Islet of Langerhans (tissue), 1 donor: ENCODE measurements at regions not wholly inside any gene's neighbourhood (a gene's known extent, or its start where the extent isn't known, plus 50 kb on each side); places are given as distances from the start of the nearest gene placed in this dataset.
"Not testable (repeated sequence)": the region's sequence is repeated elsewhere in the genome, so short reads cannot be mapped to it uniquely, and the experiment has no call there.

Experiments used
- FAIRE-seq: peaks from one replicate; lab custom pipeline; 2011; peaks lifted over from hg19 to GRCh38; lab: Jason Lieb, UNC

DNA sequence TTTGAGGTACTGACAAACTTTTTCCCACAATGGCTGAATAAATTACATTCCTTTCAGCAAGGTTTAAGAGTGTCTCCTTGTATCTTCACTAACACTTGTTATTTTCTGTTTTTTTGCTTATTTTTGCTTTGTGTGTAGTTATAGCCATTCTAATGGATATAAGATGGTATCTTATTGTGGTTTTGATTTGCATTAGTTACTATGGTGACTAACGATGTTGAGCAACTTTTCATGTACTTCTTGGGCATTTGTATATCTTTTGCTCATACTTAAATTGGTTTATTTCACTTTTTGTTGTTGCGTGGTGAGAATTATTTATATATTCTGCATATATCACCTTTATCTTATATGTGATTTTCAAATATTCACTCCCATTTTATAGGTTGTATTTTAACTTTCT is 79.9 kb upstream of the FSIP2 start:
- FAIRE-seq = no peak

- FAIRE-seq = no peak
These were observed 74.8 kb upstream of the FSIP2 start for GRCh38 chr2:185663811-185664210.

- no peak for FAIRE-seq
These were observed 74.2 kb upstream of the FSIP2 start for GRCh38 chr2:185664384-185664783.

DNA sequence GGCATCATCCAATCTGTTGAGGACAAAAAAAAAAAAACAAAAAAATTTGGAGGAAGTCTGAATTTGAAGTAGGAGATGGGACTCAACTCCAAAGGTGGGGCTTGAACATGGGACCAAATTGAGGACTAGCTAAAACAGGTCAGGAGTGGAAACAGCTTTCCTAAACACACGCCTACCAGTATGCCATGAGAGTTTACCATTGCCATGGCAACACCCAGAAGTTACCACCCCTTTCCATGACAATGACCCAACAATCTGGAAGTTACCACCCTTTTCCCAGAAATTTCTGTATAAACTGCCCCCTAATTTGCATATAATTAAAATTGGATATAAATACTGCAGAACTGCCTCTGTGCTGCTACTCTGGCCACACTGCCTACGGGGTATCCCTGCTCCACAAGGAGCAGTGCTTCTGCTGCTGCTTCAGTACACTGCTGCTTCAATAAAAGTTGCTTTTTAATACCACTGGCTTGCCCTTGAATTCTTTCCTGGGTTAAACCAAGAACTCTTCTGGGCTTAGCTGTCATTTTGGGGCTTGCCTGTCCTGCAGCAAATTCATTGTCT is 73.3 kb upstream of the FSIP2 start:
- no peak for FAIRE-seq

GRCh38 chr2:185667452-185667851 is 71.2 kb upstream of the FSIP2 start:
- FAIRE-seq = no peak

- FAIRE-seq = no peak
These were observed 69.9 kb upstream of the FSIP2 start for GRCh38 chr2:185668710-185669109.

DNA sequence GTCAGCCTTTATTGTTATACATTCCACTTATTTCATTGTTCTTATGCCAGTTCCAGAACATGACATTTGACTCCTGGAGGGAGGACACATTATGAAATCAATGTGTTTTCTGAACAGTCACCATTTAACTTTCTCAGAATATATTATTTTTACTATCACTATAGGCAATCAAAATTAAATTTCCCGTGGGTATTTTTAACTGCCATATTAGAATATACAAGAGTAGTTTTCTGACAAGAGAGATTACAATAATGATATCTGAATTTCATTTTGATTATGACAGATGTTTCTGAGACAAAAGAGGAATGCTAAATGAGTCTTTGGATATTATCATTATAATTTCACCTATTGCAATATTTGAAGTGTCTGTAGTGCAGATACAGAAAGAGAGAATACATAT is 64.4 kb upstream of the FSIP2 start:
- no peak for FAIRE-seq

DNA sequence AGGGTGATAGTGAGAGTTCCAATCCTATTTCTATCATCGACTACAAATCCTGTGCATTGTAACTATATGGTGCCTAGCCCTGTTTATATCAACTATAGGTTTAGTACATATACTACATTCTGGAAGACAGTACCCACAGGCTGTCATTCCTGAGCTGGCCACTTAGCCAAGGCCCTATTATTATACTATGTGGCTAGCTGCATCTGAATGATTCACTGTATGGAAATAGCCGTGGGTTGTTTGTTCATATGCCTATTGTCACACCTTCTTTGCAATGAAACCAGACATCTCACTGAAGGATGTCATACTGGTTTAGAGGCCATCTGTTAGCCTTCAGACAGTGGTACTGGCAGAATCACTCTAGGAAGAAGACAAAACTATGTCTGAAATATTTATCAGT is 62.3 kb upstream of the FSIP2 start:
- no peak for FAIRE-seq

- not testable (repeated sequence) for FAIRE-seq
These were observed 51.6 kb upstream of the FSIP2 start for GRCh38 chr2:185687001-185687400.

- no peak for FAIRE-seq
These were observed 50.6 kb upstream of the FSIP2 start for GRCh38 chr2:185687967-185688366.
